Testis (tissue), 2 donors: ENCODE measurements at regions not wholly inside any gene's neighbourhood (a gene's known extent, or its start where the extent isn't known, plus 50 kb on each side); places are given as distances from the start of the nearest gene placed in this dataset.

ENCODE experiments used
- POLR2A ChIP-seq: fragments of 450-650 bp; IDR thresholded peaks from one replicate; pipeline ENCODE4 v1.6.1; 2017; ENCODE audit warnings: antibody characterized with exemption, mild to moderate bottlenecking, moderate library complexity
- TF ChIP-seq, protein P1 (sequence below), 3 experiments: fragments of 450-650 bp in 2 of 3; fragments of 200-600 bp in 1 of 3; sonication (generic) in 1 of 3; IDR thresholded peaks; one replicate each; pipeline ENCODE4 v1.5.1; 2016 to 2019; ENCODE audit warnings: antibody characterized with exemption in 3 of 3, mild to moderate bottlenecking in 2 of 3, moderate library complexity in 1 of 3

DNA sequence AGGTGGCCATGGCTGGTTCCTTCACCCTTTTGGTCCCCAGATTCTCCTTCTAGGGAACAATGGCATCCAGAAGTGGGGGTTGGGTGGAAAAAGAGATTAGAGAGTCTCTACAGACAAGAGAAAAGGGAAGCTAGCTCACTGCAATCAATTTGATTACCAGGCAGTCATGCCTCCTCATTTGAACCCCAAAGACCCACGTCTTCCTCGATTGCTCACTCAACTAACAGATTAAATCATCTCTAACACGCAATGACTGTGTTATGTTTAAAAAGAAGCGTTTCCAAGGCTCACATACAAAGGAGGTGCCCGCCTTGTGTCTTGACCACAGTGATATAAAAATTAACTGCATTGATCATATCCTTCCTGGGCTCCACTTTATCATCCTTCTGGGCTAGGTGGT lies 57.6 kb downstream of the BHLHE40 start:
- TF ChIP-seq, protein P1, sequence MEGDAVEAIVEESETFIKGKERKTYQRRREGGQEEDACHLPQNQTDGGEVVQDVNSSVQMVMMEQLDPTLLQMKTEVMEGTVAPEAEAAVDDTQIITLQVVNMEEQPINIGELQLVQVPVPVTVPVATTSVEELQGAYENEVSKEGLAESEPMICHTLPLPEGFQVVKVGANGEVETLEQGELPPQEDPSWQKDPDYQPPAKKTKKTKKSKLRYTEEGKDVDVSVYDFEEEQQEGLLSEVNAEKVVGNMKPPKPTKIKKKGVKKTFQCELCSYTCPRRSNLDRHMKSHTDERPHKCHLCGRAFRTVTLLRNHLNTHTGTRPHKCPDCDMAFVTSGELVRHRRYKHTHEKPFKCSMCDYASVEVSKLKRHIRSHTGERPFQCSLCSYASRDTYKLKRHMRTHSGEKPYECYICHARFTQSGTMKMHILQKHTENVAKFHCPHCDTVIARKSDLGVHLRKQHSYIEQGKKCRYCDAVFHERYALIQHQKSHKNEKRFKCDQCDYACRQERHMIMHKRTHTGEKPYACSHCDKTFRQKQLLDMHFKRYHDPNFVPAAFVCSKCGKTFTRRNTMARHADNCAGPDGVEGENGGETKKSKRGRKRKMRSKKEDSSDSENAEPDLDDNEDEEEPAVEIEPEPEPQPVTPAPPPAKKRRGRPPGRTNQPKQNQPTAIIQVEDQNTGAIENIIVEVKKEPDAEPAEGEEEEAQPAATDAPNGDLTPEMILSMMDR (IDR thresholded peaks at IDR 0.05): no peak
- no peak for TF ChIP-seq POLR2A
